H1 (cell line): ENCODE measurements at regions not wholly inside any gene's neighbourhood (a gene's known extent, or its start where the extent isn't known, plus 50 kb on each side); places are given as distances from the start of the nearest gene placed in this dataset.

Experiments used
- CTCF ChIA-PET: fragments of 300-600 bp; sonication (Branson Sonifier 250); formaldehyde crosslinking; loops from one replicate; lab custom pipeline; 2021; ENCODE audit not compliant: partially characterized antibody; lab: Charles Lee
- POLR2A ChIA-PET: fragments of 300-600 bp; sonication (Branson Sonifier 250); formaldehyde crosslinking; loops from one replicate; lab custom pipeline; 2021; ENCODE audit warnings: inconsistent platforms; ENCODE audit not compliant: partially characterized antibody; lab: Charles Lee
- DNase-seq, 2 experiments: peaks; one replicate each; pipeline versions ENCODE4 v3.0.0 to v3.0.0-alpha.2; 2010 to 2022; ENCODE audit warnings: low spot score in 2 of 2, low read depth in 1 of 2, mixed read lengths in 1 of 2
- FAIRE-seq: peaks from 2 replicates; lab custom pipeline; 2011; peaks lifted over from hg19 to GRCh38; lab: Jason Lieb, UNC
- H2AFZ ChIP-seq: 2 replicates; pipeline ENCODE4 v1.8.1; 2012; ENCODE audit warnings: low read length, inconsistent platforms
- H2AK5ac ChIP-seq: 2 replicates; pipeline ENCODE4 v1.6.1; 2013; ENCODE audit warnings: low read depth, low read length
- H2BK120ac ChIP-seq: replicated peaks from 2 replicates; pipeline ENCODE3; 2013; ENCODE audit warnings: low read depth, low read length, inconsistent platforms
- H2BK12ac ChIP-seq: 2 replicates; pipeline ENCODE4 v1.6.1; 2013; ENCODE audit warnings: low read depth, low read length
- H2BK15ac ChIP-seq: 2 replicates; pipeline ENCODE4 v1.6.1; 2013; ENCODE audit warnings: low read length
- H2BK20ac ChIP-seq: 2 replicates; pipeline ENCODE4 v1.6.1; 2013; ENCODE audit warnings: low read length
- H2BK5ac ChIP-seq: 2 replicates; pipeline ENCODE4 v1.6.1; 2013; ENCODE audit warnings: low read depth, low read length
- H3K14ac ChIP-seq: 2 replicates; pipeline ENCODE4 v1.6.1; 2013; ENCODE audit warnings: inconsistent platforms; ENCODE audit not compliant: insufficient read length
- H3K18ac ChIP-seq: 2 replicates; pipeline ENCODE4 v1.6.1; 2013; ENCODE audit warnings: low read length; ENCODE audit errors: extremely low read depth
- H3K23ac ChIP-seq: 2 replicates; pipeline ENCODE4 v1.6.1; 2013; ENCODE audit warnings: inconsistent platforms; ENCODE audit not compliant: insufficient read length
- H3K23me2 ChIP-seq: 2 replicates; pipeline ENCODE4 v1.6.1; 2013; ENCODE audit warnings: low read depth, low read length
- H3K27ac ChIP-seq: 2 replicates; pipeline ENCODE4 v1.6.1; 2011; ENCODE audit warnings: low read depth, low read length, inconsistent platforms
- H3K27me3 ChIP-seq, 4 experiments: replicated peaks in 1 of 4; 1 replicate in 1 of 4; 2 replicates in 3 of 4; pipeline versions ENCODE4 v1.6.1 to v1.8.1; 2011 to 2013; ENCODE audit warnings: low read length in 3 of 4, mild to moderate bottlenecking in 3 of 4, inconsistent platforms in 2 of 4, mixed read lengths in 2 of 4, moderate library complexity in 1 of 4; ENCODE audit not compliant: control insufficient read depth in 3 of 4, insufficient read depth in 3 of 4; ENCODE audit errors: extremely low read depth in 1 of 4
- H3K36me3 ChIP-seq, 4 experiments: 2 replicates each; pipeline versions ENCODE4 v1.6.1 to v1.8.1; 2011 to 2013; ENCODE audit warnings: mild to moderate bottlenecking in 4 of 4, low read length in 3 of 4, moderate library complexity in 2 of 4, control low read depth in 1 of 4, inconsistent platforms in 1 of 4; ENCODE audit not compliant: insufficient read depth in 4 of 4, control insufficient read depth in 2 of 4
- H3K4ac ChIP-seq: replicated peaks from 2 replicates; pipeline ENCODE3; 2013; ENCODE audit warnings: low read length, low read depth, mixed read lengths, inconsistent platforms; ENCODE audit not compliant: insufficient read length
- H3K4me1 ChIP-seq, 4 experiments: replicated peaks in 1 of 4; 1 replicate in 1 of 4; 2 replicates in 3 of 4; pipeline versions ENCODE4 v1.6.1 to v1.8.1; 2011 to 2013; ENCODE audit warnings: low read length in 3 of 4, inconsistent platforms in 2 of 4, mixed read lengths in 1 of 4; ENCODE audit not compliant: insufficient read depth in 4 of 4, control insufficient read depth in 3 of 4
- H3K4me2 ChIP-seq, 2 experiments: 2 replicates each; pipeline versions ENCODE4 v1.6.1 to v1.8.1; 2011 to 2013; ENCODE audit warnings: low read depth in 2 of 2, low read length in 2 of 2, control low read depth in 1 of 2, inconsistent platforms in 1 of 2, mild to moderate bottlenecking in 1 of 2; ENCODE audit not compliant: insufficient read depth in 1 of 2
- H3K4me3 ChIP-seq, 4 experiments: fragments of 200-600, 300-600 bp in 1 of 4; sonication (generic), shearing (Covaris generic), sonication (Bioruptor Twin) in 1 of 4; 2 replicates each; pipeline versions ENCODE4 v1.5.1 to v1.8.1; 2011 to 2016; ENCODE audit warnings: low read length in 4 of 4, low read depth in 3 of 4, control low read depth in 2 of 4, inconsistent platforms in 2 of 4, mild to moderate bottlenecking in 2 of 4, mixed read lengths in 1 of 4, moderate library complexity in 1 of 4; ENCODE audit not compliant: insufficient read depth in 2 of 4; ENCODE audit errors: extremely low read depth in 1 of 4
- H3K56ac ChIP-seq: replicated peaks from 2 replicates; pipeline ENCODE3; 2013; ENCODE audit warnings: low read depth, mild to moderate bottlenecking, mixed read lengths, low read length, inconsistent platforms; ENCODE audit not compliant: insufficient read length
- H3K79me1 ChIP-seq: 2 replicates; pipeline ENCODE4 v1.6.1; 2013; ENCODE audit warnings: low read depth, low read length, control low read depth
- H3K79me2 ChIP-seq, 2 experiments: 2 replicates each; pipeline versions ENCODE4 v1.6.1 to v1.8.1; 2012 to 2013; ENCODE audit warnings: low read length in 2 of 2, mild to moderate bottlenecking in 2 of 2, inconsistent platforms in 1 of 2; ENCODE audit not compliant: insufficient read depth in 2 of 2, control insufficient read depth in 1 of 2
- H3K9ac ChIP-seq, 4 experiments: replicated peaks in 1 of 4; 1 replicate in 1 of 4; 2 replicates in 3 of 4; pipeline versions ENCODE4 v1.6.1 to v1.8.1; 2011 to 2013; ENCODE audit warnings: low read depth in 3 of 4, low read length in 3 of 4, control low read depth in 2 of 4, mild to moderate bottlenecking in 2 of 4, moderate library complexity in 2 of 4, inconsistent platforms in 1 of 4; ENCODE audit errors: extremely low read depth in 1 of 4
- H3K9me3 ChIP-seq, 2 experiments: 2 replicates each; pipeline versions ENCODE4 v1.6.1 to v1.8.1; 2012 to 2013; ENCODE audit warnings: mild to moderate bottlenecking in 2 of 2, moderate library complexity in 2 of 2, control low read depth in 1 of 2, inconsistent platforms in 1 of 2, low read depth in 1 of 2, low read length in 1 of 2, mixed read lengths in 1 of 2; ENCODE audit not compliant: insufficient read depth in 2 of 2
- H4K20me1 ChIP-seq, 2 experiments: replicated peaks in 1 of 2; 2 replicates each; pipeline versions ENCODE3 to v1.8.1; 2011 to 2013; ENCODE audit warnings: inconsistent platforms in 2 of 2, low read length in 2 of 2, mild to moderate bottlenecking in 1 of 2; ENCODE audit not compliant: insufficient read depth in 2 of 2, control insufficient read depth in 1 of 2
- H4K5ac ChIP-seq: 2 replicates; pipeline ENCODE4 v1.6.1; 2013; ENCODE audit warnings: low read length, low read depth, mixed read lengths, inconsistent platforms; ENCODE audit not compliant: insufficient read length
- H4K8ac ChIP-seq: 2 replicates; pipeline ENCODE4 v1.8.0; 2013; ENCODE audit warnings: mild to moderate bottlenecking, moderate library complexity, low read length, inconsistent platforms; ENCODE audit not compliant: insufficient read depth; ENCODE audit errors: extremely low read depth
- H4K91ac ChIP-seq: replicated peaks from 2 replicates; pipeline ENCODE3; 2013; ENCODE audit warnings: low read length, mixed read lengths, inconsistent platforms; ENCODE audit not compliant: insufficient read length
- BRCA1 ChIP-seq: IDR thresholded peaks from 2 replicates; pipeline ENCODE4 v1.6.1; 2012; ENCODE audit warnings: low read depth, low read length, improper control_type of control experiment
- CBX5 ChIP-seq: fragments of 300-800, 300-1000 bp; sonication (generic); IDR thresholded peaks from 2 replicates; pipeline ENCODE4 v1.7.1; 2016; ENCODE audit warnings: antibody characterized with exemption, low read length, low read depth
- CBX8 ChIP-seq: fragments of 300-800, 300-1000 bp; sonication (generic); IDR thresholded peaks from 2 replicates; pipeline ENCODE4 v1.7.1; 2016; ENCODE audit warnings: low read depth, low read length, borderline replicate concordance
- CHD2 ChIP-seq: IDR thresholded peaks from 2 replicates; pipeline ENCODE4 v1.6.1; 2012; ENCODE audit warnings: low read length, improper control_type of control experiment
- CTBP2 ChIP-seq: IDR thresholded peaks from 2 replicates; pipeline ENCODE4 v1.7.0; 2011; ENCODE audit warnings: borderline replicate concordance, mild to moderate bottlenecking, moderate library complexity, mixed read lengths, low read length; ENCODE audit not compliant: insufficient read depth, insufficient read length
- GABPA ChIP-seq: IDR thresholded peaks from 2 replicates; pipeline ENCODE4 v1.6.1; 2011; ENCODE audit warnings: mild to moderate bottlenecking, low read length, moderate library complexity, borderline replicate concordance; ENCODE audit not compliant: insufficient read depth
- HDAC2 ChIP-seq, 2 experiments: fragments of 300-600 bp in 1 of 2; sonication (generic) in 1 of 2; IDR thresholded peaks; 2 replicates each; pipeline ENCODE4 v1.6.1; 2011 to 2012; ENCODE audit warnings: low read depth in 2 of 2, low read length in 2 of 2, mild to moderate bottlenecking in 2 of 2, moderate library complexity in 2 of 2, borderline replicate concordance in 1 of 2, inconsistent platforms in 1 of 2
- MAFK ChIP-seq: IDR thresholded peaks from 2 replicates; pipeline ENCODE4 v1.6.1; 2012; ENCODE audit warnings: low read depth, mild to moderate bottlenecking, improper control_type of control experiment, low read length
- POLR2AphosphoS5 ChIP-seq: IDR thresholded peaks from 2 replicates; pipeline ENCODE4 v1.6.1; 2011; ENCODE audit warnings: low read depth, low read length
- RNF2 ChIP-seq: fragments of 200-900, 300-1000 bp; sonication (generic); IDR thresholded peaks from 2 replicates; pipeline ENCODE4 v1.7.1; 2016; ENCODE audit warnings: borderline replicate concordance, low read depth, mild to moderate bottlenecking, antibody characterized with exemption, low read length; ENCODE audit not compliant: poor library complexity, severe bottlenecking; ENCODE audit errors: missing control alignments
- RXRA ChIP-seq: IDR thresholded peaks from 2 replicates; pipeline ENCODE4 v1.6.1; 2011; ENCODE audit warnings: low read depth, mild to moderate bottlenecking, low read length, moderate library complexity; ENCODE audit not compliant: insufficient read depth
- SIN3A ChIP-seq, 2 experiments: IDR thresholded peaks in 1 of 2; conservative IDR thresholded peaks in 1 of 2; 2 replicates each; pipeline ENCODE4 v1.6.1; 2011 to 2012; ENCODE audit warnings: low read length in 2 of 2, improper control_type of control experiment in 1 of 2, low read depth in 1 of 2, mild to moderate bottlenecking in 1 of 2
- SP2 ChIP-seq: IDR thresholded peaks from 2 replicates; pipeline ENCODE4 v1.6.1; 2012; ENCODE audit warnings: mild to moderate bottlenecking, low read length, inconsistent platforms
- SP4 ChIP-seq: IDR thresholded peaks from 2 replicates; pipeline ENCODE4 v1.6.1; 2012; ENCODE audit warnings: low read length, inconsistent platforms
- TAF7 ChIP-seq: optimal IDR thresholded peaks from 2 replicates; pipeline ENCODE3; 2011; ENCODE audit warnings: low read depth, mild to moderate bottlenecking, inconsistent platforms, low read length, moderate library complexity, borderline replicate concordance
- WGBS, 2 experiments: shearing (Covaris generic) in 1 of 2; methylation state at CpG; one replicate each; pipeline versions ENCODE4 v1.1.6 to v1.1.7; 2013 to 2015; ENCODE audit warnings: low lambda C conversion rate in 2 of 2, mixed read lengths in 2 of 2, inconsistent platforms in 1 of 2, low coverage in 1 of 2, missing lambda C conversion rate in 1 of 2; ENCODE audit not compliant: insufficient replicate concordance in 2 of 2, insufficient coverage in 1 of 2, insufficient read length in 1 of 2; ENCODE audit errors: extremely low coverage in 1 of 2, missing lambda C conversion rate in 1 of 2; 5-methylcytosine and 5-hydroxymethylcytosine counted together

GRCh38 chr4:67229148-67229547 is 316.2 kb downstream of the CENPC start:
- Histone ChIP-seq H2BK15ac (no peak overlapping the region), H3K9ac (no peak overlapping the region), H3K79me2 (no peaks in the 10 kb centered on the region), H4K91ac (no peak overlapping the region), H3K14ac (no peak overlapping the region), H2BK12ac (no peak overlapping the region), H3K23me2 (no peaks in the 10 kb centered on the region), H3K79me1 (no peaks in the 10 kb centered on the region), H4K20me1 (no peaks in the 10 kb centered on the region), H3K4me2 (no peak overlapping the region), H3K18ac (no peak overlapping the region), H3K4me1 (no peaks in the 10 kb centered on the region), H3K56ac (no peak overlapping the region), H2BK5ac (no peak overlapping the region), H3K4ac (no peak overlapping the region), H2BK120ac (no peak overlapping the region), H2AK5ac (no peak overlapping the region), H3K4me3 (no peak overlapping the region), H4K5ac (no peak overlapping the region), H3K23ac (no peak overlapping the region), H3K9me3 (no peaks in the 10 kb centered on the region), H4K8ac (no peak overlapping the region), H3K27ac (no peak overlapping the region), H2BK20ac (no peak overlapping the region), H2AFZ (no peak overlapping the region), H3K36me3 (no peaks in the 10 kb centered on the region), H3K27me3 (peaks cover 0 to 1% (median 0%) of the 10 kb centered on the region in 4 experiments; a peak in 1 of 7 replicates)
- no peak for DNase-seq
- 88% methylated on average over 5 of the region's 5 CpGs; no CpG with 5 or more reads in 1 of the 2 experiments for WGBS, 2 experiments
- FAIRE-seq = no peak
- POLR2A ChIA-PET = no interaction called here
- CTCF ChIA-PET = no interaction called here
- TF ChIP-seq RNF2 (no peak), MAFK (no peak), CTBP2 (no peak), CBX5 (no peak), SP2 (no peak), CBX8 (no peak), RXRA (no peak), CHD2 (no peak), GABPA (no peak), HDAC2 (IDR thresholded peaks at IDR 0.05; ENCODE audit: borderline replicate concordance in 1 of 2, low read depth in 2 of 2, low read length in 2 of 2) (no peak), TAF7 (no peak), BRCA1 (no peak), POLR2AphosphoS5 (no peak), SP4 (no peak), SIN3A (conservative IDR thresholded peaks at IDR 0.05 in 1 of 2, IDR thresholded peaks at IDR 0.05 in 1 of 2; ENCODE audit: low read depth in 1 of 2, low read length in 2 of 2) (no peak)
